OCI-LY3 (cell line): ENCODE measurements at regions not wholly inside any gene's neighbourhood (a gene's known extent, or its start where the extent isn't known, plus 50 kb on each side); places are given as distances from the start of the nearest gene placed in this dataset.

Experiments
- H2AFZ ChIP-seq: fragments of 200-600, 300-600 bp; shearing (Covaris generic); 2 replicates; pipeline ENCODE4 v1.6.0; 2014; ENCODE audit warnings: antibody characterized with exemption, low read depth, low read length
- H3K27ac ChIP-seq: fragments of 200-600, 300-600 bp; sonication (generic); 2 replicates; pipeline ENCODE4 v1.5.1; 2014; ENCODE audit warnings: mild to moderate bottlenecking, low read length, moderate library complexity, mixed read lengths
- H3K27me3 ChIP-seq: fragments of 200-600, 300-600 bp; sonication (generic); 2 replicates; pipeline ENCODE4 v1.6.1; 2014; ENCODE audit warnings: low read depth, low read length, mixed read lengths
- H3K36me3 ChIP-seq: fragments of 200-600, 300-600 bp; sonication (generic); replicated peaks from 2 replicates; pipeline ENCODE3; 2014; ENCODE audit warnings: low read depth, low read length, mixed read lengths
- H3K4me1 ChIP-seq: fragments of 300-600, 200-600 bp; sonication (generic); 2 replicates; pipeline ENCODE4 v1.6.1; 2014; ENCODE audit warnings: low read length, mixed read lengths
- H3K4me2 ChIP-seq: fragments of 200-600, 300-600 bp; sonication (generic); 2 replicates; pipeline ENCODE4 v1.6.1; 2014; ENCODE audit warnings: low read length, mixed read lengths
- H3K4me3 ChIP-seq: fragments of 300-600, 200-600 bp; sonication (generic); 2 replicates; pipeline ENCODE4 v1.5.1; 2014; ENCODE audit warnings: antibody characterized with exemption, mild to moderate bottlenecking, low read length, moderate library complexity
- H3K79me2 ChIP-seq: fragments of 300-600, 200-600 bp; shearing (Covaris generic); 2 replicates; pipeline ENCODE4 v1.6.1; 2014; ENCODE audit warnings: mild to moderate bottlenecking, low read length, mixed read lengths
- H3K9ac ChIP-seq: fragments of 300-600, 200-600 bp; shearing (Covaris generic); 2 replicates; pipeline ENCODE4 v1.6.0; 2014; ENCODE audit warnings: mild to moderate bottlenecking, low read length, moderate library complexity
- H3K9me3 ChIP-seq: fragments of 200-600, 300-600 bp; shearing (Covaris generic); 2 replicates; pipeline ENCODE4 v1.6.1; 2014; ENCODE audit warnings: low read length, mixed read lengths; ENCODE audit not compliant: insufficient read depth
- H4K20me1 ChIP-seq: fragments of 200-600, 300-600 bp; sonication (generic); 2 replicates; pipeline ENCODE4 v1.6.1; 2016; ENCODE audit warnings: low read length, mixed read lengths; ENCODE audit not compliant: insufficient read depth
- CTCF ChIP-seq: fragments of 200-600, 300-600 bp; sonication (generic); IDR thresholded peaks from 2 replicates; pipeline ENCODE4 v1.5.1; 2014; ENCODE audit warnings: antibody characterized with exemption, low read length, low read depth
- EZH2phosphoT487 ChIP-seq: fragments of 200-600 bp; shearing (Covaris generic); IDR thresholded peaks from 2 replicates; pipeline ENCODE4 v1.6.1; 2018; ENCODE audit warnings: antibody characterized with exemption, mixed run types, low read depth

- H3K27me3 ChIP-seq, result no peaks in the 10 kb centered on the region
- TF ChIP-seq EZH2phosphoT487 (no peak), CTCF (no peak)
- H3K4me2 ChIP-seq, result no peak overlapping the region
- H2AFZ ChIP-seq, result no peak overlapping the region
- no peaks in the 10 kb centered on the region for H3K4me1 ChIP-seq
- H3K9me3 ChIP-seq, result no peaks in the 10 kb centered on the region
- no peak overlapping the region for H3K4me3 ChIP-seq
- no peaks in the 10 kb centered on the region for H3K36me3 ChIP-seq
- no peaks in the 10 kb centered on the region for H4K20me1 ChIP-seq
- no peaks in the 10 kb centered on the region for H3K79me2 ChIP-seq
- H3K9ac ChIP-seq, result no peak overlapping the region
- no peak overlapping the region for H3K27ac ChIP-seq
Observed at GRCh38 chr2:83487451-83487850, 971.6 kb downstream of the SUCLG1 start.

- Histone ChIP-seq H3K4me2 (no peak overlapping the region), H4K20me1 (no peaks in the 10 kb centered on the region), H3K4me3 (no peak overlapping the region), H3K27me3 (no peaks in the 10 kb centered on the region), H3K27ac (no peak overlapping the region), H2AFZ (no peak overlapping the region), H3K79me2 (no peaks in the 10 kb centered on the region), H3K36me3 (no peaks in the 10 kb centered on the region), H3K9me3 (no peaks in the 10 kb centered on the region), H3K9ac (no peak overlapping the region), H3K4me1 (no peaks in the 10 kb centered on the region)
- TF ChIP-seq EZH2phosphoT487, result no peak
- TF ChIP-seq CTCF, result no peak
Observed at GRCh38 chr2:83481436-83481835, 977.6 kb downstream of the SUCLG1 start.

DNA sequence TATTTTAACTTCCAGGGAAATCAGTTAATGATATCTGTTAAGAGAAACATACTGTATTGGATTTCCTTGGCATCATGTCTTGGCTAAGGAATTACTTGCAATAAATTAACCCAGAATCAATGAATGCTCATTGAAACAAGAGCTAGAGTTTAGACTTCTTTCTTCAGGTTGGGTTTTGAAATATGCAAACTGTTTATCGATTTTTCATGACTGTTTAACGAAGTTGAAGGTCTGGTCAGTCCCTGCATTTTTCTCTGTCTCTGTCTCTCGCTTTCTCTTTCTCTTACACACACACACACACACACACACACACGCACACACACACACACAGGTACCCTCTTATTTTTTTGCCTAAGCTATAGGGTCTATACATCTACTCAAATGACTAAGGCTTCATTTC, 981.0 kb downstream of the SUCLG1 start:
- TF ChIP-seq EZH2phosphoT487, result no peak
- TF ChIP-seq CTCF, result no peak
- no peak overlapping the region for H3K9ac ChIP-seq
- no peaks in the 10 kb centered on the region for H3K79me2 ChIP-seq
- no peaks in the 10 kb centered on the region for H3K36me3 ChIP-seq
- H3K27ac ChIP-seq, result no peak overlapping the region
- no peak overlapping the region for H3K4me3 ChIP-seq
- H2AFZ ChIP-seq, result no peak overlapping the region
- no peaks in the 10 kb centered on the region for H3K27me3 ChIP-seq
- no peaks in the 10 kb centered on the region for H4K20me1 ChIP-seq
- H3K4me1 ChIP-seq, result no peaks in the 10 kb centered on the region
- H3K4me2 ChIP-seq, result no peak overlapping the region
- H3K9me3 ChIP-seq, result no peaks in the 10 kb centered on the region

GRCh38 chr2:83475371-83475770, 983.7 kb downstream of the SUCLG1 start:
- no peaks in the 10 kb centered on the region for H3K4me1 ChIP-seq
- H4K20me1 ChIP-seq, result no peaks in the 10 kb centered on the region
- H3K9me3 ChIP-seq, result no peaks in the 10 kb centered on the region
- no peak overlapping the region for H3K27ac ChIP-seq
- no peaks in the 10 kb centered on the region for H3K36me3 ChIP-seq
- H3K9ac ChIP-seq, result no peak overlapping the region
- no peak overlapping the region for H3K4me2 ChIP-seq
- no peaks in the 10 kb centered on the region for H3K79me2 ChIP-seq
- TF ChIP-seq EZH2phosphoT487 (no peak), CTCF (no peak)
- no peak overlapping the region for H2AFZ ChIP-seq
- no peak overlapping the region for H3K4me3 ChIP-seq
- no peaks in the 10 kb centered on the region for H3K27me3 ChIP-seq
